ENCODE measurements at regions not wholly inside any gene's neighbourhood (a gene's known extent, or its start where the extent isn't known, plus 50 kb on each side); places are given as distances from the start of the nearest gene placed in this dataset.

DNA sequence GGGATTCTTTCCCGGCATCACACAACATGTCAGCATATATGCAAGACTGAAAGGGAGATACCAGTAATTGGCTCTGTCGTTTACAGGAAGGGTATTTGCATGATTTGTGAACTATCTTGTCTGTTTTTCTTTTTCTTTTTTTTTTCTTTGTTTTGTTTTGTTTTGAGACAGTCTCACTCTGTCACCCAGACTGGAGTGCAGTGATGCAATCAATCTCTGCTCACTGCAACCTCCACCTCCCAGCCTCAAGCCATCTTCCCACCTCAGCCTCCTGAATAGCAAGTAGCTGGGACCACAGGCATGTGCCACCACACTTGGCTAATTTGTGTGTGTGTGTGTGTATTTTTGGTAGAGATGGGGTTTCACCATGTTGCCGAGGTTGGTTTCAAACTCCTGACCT, 262.7 kb upstream of the F9 start:
- TF ChIP-seq EZH2 (IDR thresholded peaks at IDR 0.05; ENCODE audit: low read depth): no peak
- no peak for TF ChIP-seq CTCF (conservative IDR thresholded peaks at IDR 0.05)
